Fibroblast of mammary gland (primary cell): ENCODE measurements at regions not wholly inside any gene's neighbourhood (a gene's known extent, or its start where the extent isn't known, plus 50 kb on each side); places are given as distances from the start of the nearest gene placed in this dataset.

Source experiments
- DNase-seq: peaks from one replicate; pipeline ENCODE4 v3.0.0-alpha.2; 2010; ENCODE audit warnings: low read depth
- H3K4me3 ChIP-seq: 2 replicates; pipeline ENCODE4 v1.5.1; 2011; ENCODE audit warnings: low read depth, mild to moderate bottlenecking, low read length, moderate library complexity; ENCODE audit not compliant: control insufficient read depth
- TF ChIP-seq, protein P1 (sequence below): conservative IDR thresholded peaks from 2 replicates; pipeline ENCODE4 v1.5.1; 2011; ENCODE audit warnings: low read depth, low read length, inconsistent platforms; ENCODE audit not compliant: control insufficient read depth, insufficient read depth

- TF ChIP-seq, protein P1, sequence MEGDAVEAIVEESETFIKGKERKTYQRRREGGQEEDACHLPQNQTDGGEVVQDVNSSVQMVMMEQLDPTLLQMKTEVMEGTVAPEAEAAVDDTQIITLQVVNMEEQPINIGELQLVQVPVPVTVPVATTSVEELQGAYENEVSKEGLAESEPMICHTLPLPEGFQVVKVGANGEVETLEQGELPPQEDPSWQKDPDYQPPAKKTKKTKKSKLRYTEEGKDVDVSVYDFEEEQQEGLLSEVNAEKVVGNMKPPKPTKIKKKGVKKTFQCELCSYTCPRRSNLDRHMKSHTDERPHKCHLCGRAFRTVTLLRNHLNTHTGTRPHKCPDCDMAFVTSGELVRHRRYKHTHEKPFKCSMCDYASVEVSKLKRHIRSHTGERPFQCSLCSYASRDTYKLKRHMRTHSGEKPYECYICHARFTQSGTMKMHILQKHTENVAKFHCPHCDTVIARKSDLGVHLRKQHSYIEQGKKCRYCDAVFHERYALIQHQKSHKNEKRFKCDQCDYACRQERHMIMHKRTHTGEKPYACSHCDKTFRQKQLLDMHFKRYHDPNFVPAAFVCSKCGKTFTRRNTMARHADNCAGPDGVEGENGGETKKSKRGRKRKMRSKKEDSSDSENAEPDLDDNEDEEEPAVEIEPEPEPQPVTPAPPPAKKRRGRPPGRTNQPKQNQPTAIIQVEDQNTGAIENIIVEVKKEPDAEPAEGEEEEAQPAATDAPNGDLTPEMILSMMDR: no peak
- DNase-seq: no peak
- H3K4me3 ChIP-seq: no peak overlapping the region
Measured at GRCh38 chr16:85971902-85972638, 73.1 kb downstream of the IRF8 start.

- DNase-seq: no peak
- H3K4me3 ChIP-seq: no peak overlapping the region
- TF ChIP-seq, protein P1: no peak
Measured at GRCh38 chr16:85974428-85975375, 75.7 kb downstream of the IRF8 start.

DNA sequence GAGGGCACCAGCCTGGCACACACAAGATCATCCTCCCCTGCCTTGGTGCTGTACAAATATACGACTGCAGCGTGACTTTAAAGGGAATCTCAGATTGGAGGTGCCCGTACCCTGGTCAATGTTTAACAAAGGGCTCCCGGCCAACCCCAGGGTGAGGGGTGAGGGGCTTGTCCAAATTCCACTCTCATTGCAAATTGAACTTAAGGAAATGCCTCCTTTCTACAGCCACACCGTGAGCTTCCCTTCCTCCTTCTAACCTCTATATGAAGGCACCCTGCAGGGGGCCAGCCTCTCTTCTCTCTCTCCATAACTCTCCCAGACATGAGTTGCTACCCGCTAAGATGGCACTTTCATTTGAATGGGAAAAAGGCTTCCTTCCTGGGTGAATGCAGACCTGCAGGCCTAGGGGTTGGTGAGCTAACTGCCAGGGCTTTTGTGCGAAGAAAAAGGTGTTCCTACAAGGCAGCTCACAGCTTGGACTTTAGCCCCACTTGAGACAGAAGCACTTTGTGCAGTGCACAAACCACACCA is 76.6 kb downstream of the IRF8 start:
- DNase-seq: no peak
- H3K4me3 ChIP-seq: no peak overlapping the region
- TF ChIP-seq, protein P1: no peak

GRCh38 chr16:85978291-85978775 is 79.4 kb downstream of the IRF8 start:
- no peak overlapping the region for H3K4me3 ChIP-seq
- TF ChIP-seq, protein P1: no peak
- DNase-seq: no peak

DNA sequence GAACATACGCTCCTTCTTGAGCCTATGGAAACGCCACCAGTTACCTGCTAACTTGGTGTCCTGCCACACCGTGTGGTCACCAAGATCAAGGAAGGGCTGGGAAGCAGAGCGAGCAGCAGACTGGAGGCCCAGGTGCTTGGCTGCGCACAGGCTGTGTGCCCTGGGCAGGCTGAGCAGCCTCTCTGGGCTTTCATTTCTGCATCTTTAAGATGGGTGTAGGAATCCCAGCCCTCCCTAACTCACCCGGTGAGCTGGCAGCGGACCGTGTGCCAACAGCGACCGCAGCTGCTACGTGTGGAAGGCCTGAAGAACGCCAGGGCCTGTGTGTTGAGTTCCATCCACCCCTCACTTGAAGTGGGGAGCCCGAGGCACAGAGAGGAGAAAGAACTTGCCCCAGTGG is 80.0 kb downstream of the IRF8 start:
- DNase-seq: no peak
- TF ChIP-seq, protein P1: no peak
- H3K4me3 ChIP-seq: no peak overlapping the region

- DNase-seq: no peak
- TF ChIP-seq, protein P1: no peak
- no peak overlapping the region for H3K4me3 ChIP-seq
Measured at GRCh38 chr16:85979605-85980004, 80.6 kb downstream of the IRF8 start.
